Esophagus squamous epithelium (tissue), 4 donors: ENCODE measurements at regions not wholly inside any gene's neighbourhood (a gene's known extent, or its start where the extent isn't known, plus 50 kb on each side); places are given as distances from the start of the nearest gene placed in this dataset.

Source experiments
- CTCF ChIP-seq, 6 experiments: fragments of 450-650 bp in 4 of 6; fragments of 200-600 bp in 2 of 6; sonication (generic) in 2 of 6; IDR thresholded peaks; one replicate each; pipeline ENCODE4 v1.5.1; 2016 to 2019; ENCODE audit warnings: antibody characterized with exemption in 6 of 6, mild to moderate bottlenecking in 4 of 6, moderate library complexity in 4 of 6
- POLR2A ChIP-seq, 4 donors: fragments of 450-650 bp; IDR thresholded peaks; one replicate each; pipeline ENCODE4 v1.6.1; 2017; ENCODE audit warnings: antibody characterized with exemption in 4 of 4, mild to moderate bottlenecking in 4 of 4, moderate library complexity in 3 of 4

- TF ChIP-seq CTCF (IDR thresholded peaks at IDR 0.05) = no peak
- no peak for TF ChIP-seq POLR2A (IDR thresholded peaks at IDR 0.05)
Observed at GRCh38 chr22:27470169-27470772, 331.3 kb downstream of the MN1 start.
